Pancreas (tissue), 10 donors: ENCODE measurements at regions not wholly inside any gene's neighbourhood (a gene's known extent, or its start where the extent isn't known, plus 50 kb on each side); places are given as distances from the start of the nearest gene placed in this dataset.

Experiments
- ATAC-seq, 4 donors: fragments of 200-7000 bp; cut with Tn5 transposase; one replicate each; pipeline versions ENCODE4 v1.8.0 to v1.9.1; 2020; ENCODE audit warnings: mild to moderate bottlenecking in 4 of 4, moderate library complexity in 4 of 4
- DNase-seq, 6 donors: peaks; one replicate each; pipeline ENCODE4 v3.0.0-alpha.2; 2020
- FAIRE-seq: peaks from 2 replicates; lab custom pipeline; 2012; peaks lifted over from hg19 to GRCh38; lab: Jason Lieb, UNC
- H3K27ac ChIP-seq, 4 donors: fragments of 200-600 bp; sonication (generic); 1 replicate in 3 of 4; 2 replicates in 1 of 4; pipeline versions ENCODE4 v1.5.0 to v1.8.0; 2020
- H3K27me3 ChIP-seq, 4 donors: fragments of 200-600 bp; one replicate each; pipeline ENCODE4 v1.8.0; 2021
- H3K36me3 ChIP-seq, 3 donors: fragments of 200-600 bp; sonication (generic) in 1 of 3; one replicate each; pipeline versions ENCODE4 v1.5.0 to v1.8.0; 2020 to 2021
- H3K4me1 ChIP-seq, 3 donors: fragments of 200-600 bp; one replicate each; pipeline ENCODE4 v1.8.0; 2021
- H3K4me3 ChIP-seq, 4 donors: fragments of 200-600 bp; sonication (generic) in 2 of 4; one replicate each; pipeline versions ENCODE4 v1.5.0 to v1.8.0; 2020 to 2021
- H3K9me3 ChIP-seq, 4 donors: fragments of 200-600 bp; one replicate each; pipeline ENCODE4 v1.8.0; 2021
- CTCF ChIP-seq, 4 donors: fragments of 200-600 bp; sonication (generic) in 3 of 4; IDR thresholded peaks; one replicate each; pipeline versions ENCODE4 v1.5.0 to v1.8.0; 2021; ENCODE audit warnings: antibody characterized with exemption in 4 of 4
- WGBS, 2 donors: extraction: QIAGEN DNeasy Blood & Tissue Kit; methylation state at CpG; one replicate each; pipeline ENCODE4 v1.1.7; 2013; 5-methylcytosine and 5-hydroxymethylcytosine counted together
- intact Hi-C, 3 donors: fragments of 100-400 bp; cut with DNase I; formaldehyde crosslinking; loops; one replicate each; pipeline versions ENCODE4 v1.11.1 to v1.14.2; 2022
- donor health status: healthy with polysubstance abuse.
- donor health status: DM: no; HTN: no; CAD: no; lungs with moderate emphysema.
- donor health status: DM: no; HTN: no; CAD: no.
- donor health status: control.
- donor health status: control.
- donor health status: Bipolar disorder and iron deficiency.
- donor health status: DM: yes; HTN: yes; CAD: no.
- donor health status: DM: no; HTN: no; CAD: no.
- donor health status: DM: no; HTN: no; CAD: no.
- donor health status: DM: yes; HTN: yes; CAD: no.

- Histone ChIP-seq H3K4me3 (no peak overlapping the region), H3K36me3 (no peaks in the 10 kb centered on the region), H3K27ac (no peak overlapping the region), H3K4me1 (no peaks in the 10 kb centered on the region), H3K27me3 (no peaks in the 10 kb centered on the region), H3K9me3 (no peaks in the 10 kb centered on the region)
- ATAC-seq (no peak), FAIRE-seq (no peak), DNase-seq (no peak)
- intact Hi-C loops = no loop called here
- 34% methylated on average over 2 of the region's 2 CpGs for WGBS, 2 donors
- TF ChIP-seq CTCF (IDR thresholded peaks at IDR 0.05) = no peak
Observed at GRCh38 chr7:54159088-54159487, 383.1 kb upstream of the VSTM2A start.

- 65 to 76% methylated on average over 4 of the region's 4 CpGs for WGBS, 2 donors
- TF ChIP-seq CTCF (IDR thresholded peaks at IDR 0.05) = no peak
- intact Hi-C loops = no loop called here
- no peaks in the 10 kb centered on the region for H3K36me3 ChIP-seq
- no peaks in the 10 kb centered on the region for H3K9me3 ChIP-seq
- DNase-seq (no peak), FAIRE-seq (no peak), ATAC-seq (no peak)
- no peaks in the 10 kb centered on the region for H3K27me3 ChIP-seq
- no peak overlapping the region for H3K4me3 ChIP-seq
- H3K4me1 ChIP-seq = no peaks in the 10 kb centered on the region
- no peak overlapping the region for H3K27ac ChIP-seq
Observed at GRCh38 chr7:54161621-54162020, 380.6 kb upstream of the VSTM2A start.

DNA sequence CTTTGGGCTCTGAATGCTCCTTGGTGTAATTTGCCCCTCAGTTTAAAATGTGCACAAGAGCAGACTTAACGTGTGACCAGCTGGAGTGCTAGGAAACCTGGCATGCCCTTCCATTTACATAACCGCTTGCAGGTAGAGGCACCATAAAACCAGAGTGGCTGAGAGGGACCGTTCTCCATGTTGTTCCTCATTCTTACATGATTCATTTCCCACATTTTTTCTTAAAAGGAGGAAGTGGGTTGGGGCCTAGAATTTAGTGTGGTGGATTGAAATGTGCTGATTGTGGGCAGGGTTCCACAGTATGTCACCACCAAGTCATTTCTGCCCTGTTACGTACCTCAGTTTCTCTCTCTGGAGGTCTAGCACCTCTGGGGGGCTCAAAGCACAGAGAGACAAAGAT is 375.8 kb upstream of the VSTM2A start:
- 54 to 60% methylated on average over 4 of the region's 4 CpGs for WGBS, 2 donors

GRCh38 chr7:54179321-54180029 is 362.7 kb upstream of the VSTM2A start:
- no peaks in the 10 kb centered on the region for H3K36me3 ChIP-seq
- TF ChIP-seq CTCF (IDR thresholded peaks at IDR 0.05) = no peak
- DNase-seq = no peak
- H3K27me3 ChIP-seq = no peaks in the 10 kb centered on the region
- intact Hi-C loops = no loop called here
- no peaks in the 10 kb centered on the region for H3K4me1 ChIP-seq
- H3K4me3 ChIP-seq = no peak overlapping the region
- FAIRE-seq = no peak
- H3K27ac ChIP-seq = no peak overlapping the region
- ATAC-seq = no peak
- 39 to 42% methylated on average over 3 of the region's 3 CpGs for WGBS, 2 donors
- no peaks in the 10 kb centered on the region for H3K9me3 ChIP-seq

More for the DNA sequence above, 375.8 kb upstream of the VSTM2A start:
- no peak for FAIRE-seq
- no peak for DNase-seq
- H3K27me3 ChIP-seq = no peaks in the 10 kb centered on the region
- no peak overlapping the region for H3K27ac ChIP-seq
- no peak for ATAC-seq
- no peak overlapping the region for H3K4me3 ChIP-seq
- intact Hi-C loops = no loop called here
- TF ChIP-seq CTCF (IDR thresholded peaks at IDR 0.05) = no peak
- H3K9me3 ChIP-seq = no peaks in the 10 kb centered on the region
- no peaks in the 10 kb centered on the region for H3K36me3 ChIP-seq
- no peaks in the 10 kb centered on the region for H3K4me1 ChIP-seq

GRCh38 chr7:54180796-54181195 is 361.4 kb upstream of the VSTM2A start:
- no peak overlapping the region for H3K27ac ChIP-seq
- 54 to 58% methylated on average over 2 of the region's 2 CpGs for WGBS, 2 donors
- FAIRE-seq = no peak
- no peak overlapping the region for H3K4me3 ChIP-seq
- TF ChIP-seq CTCF (IDR thresholded peaks at IDR 0.05) = no peak
- DNase-seq = no peak
- intact Hi-C loops = no loop called here
- no peaks in the 10 kb centered on the region for H3K36me3 ChIP-seq
- no peak for ATAC-seq
- H3K9me3 ChIP-seq = no peaks in the 10 kb centered on the region
- H3K4me1 ChIP-seq = no peaks in the 10 kb centered on the region
- H3K27me3 ChIP-seq = no peaks in the 10 kb centered on the region
